Esophagus squamous epithelium (tissue), 5 donors: ENCODE measurements at regions not wholly inside any gene's neighbourhood (a gene's known extent, or its start where the extent isn't known, plus 50 kb on each side); places are given as distances from the start of the nearest gene placed in this dataset.

Experiments used
- DNase-seq: peaks from one replicate; lab custom pipeline; 2025; lab: John Stamatoyannopoulos, UW
- H3K27ac ChIP-seq, 4 donors: fragments of 200-600 bp; sonication (generic); one replicate each; pipeline ENCODE4 v1.5.1; 2016 to 2019; ENCODE audit warnings: mild to moderate bottlenecking in 1 of 4
- H3K27me3 ChIP-seq, 4 donors: fragments of 200-600 bp; sonication (generic); 1 replicate in 3 of 4; 2 replicates in 1 of 4; pipeline versions ENCODE4 v1.5.1 to v1.6.0; 2017 to 2021; ENCODE audit warnings: antibody characterized with exemption in 1 of 4
- H3K36me3 ChIP-seq, 3 donors: fragments of 200-600 bp; sonication (generic); one replicate each; pipeline ENCODE4 v1.5.1; 2016 to 2019
- H3K4me1 ChIP-seq, 3 donors: fragments of 200-600 bp; sonication (generic); one replicate each; pipeline ENCODE4 v1.5.1; 2017 to 2019
- H3K4me3 ChIP-seq, 4 donors: fragments of 200-600 bp; sonication (generic); 1 replicate in 3 of 4; 2 replicates in 1 of 4; pipeline ENCODE4 v1.5.1; 2016 to 2019; ENCODE audit warnings: mild to moderate bottlenecking in 2 of 4, moderate library complexity in 1 of 4
- H3K9me3 ChIP-seq, 3 donors: fragments of 200-600 bp; sonication (generic); one replicate each; pipeline ENCODE4 v1.5.1; 2016 to 2019
- CTCF ChIP-seq, 6 experiments: fragments of 450-650 bp in 4 of 6; fragments of 200-600 bp in 2 of 6; sonication (generic) in 2 of 6; IDR thresholded peaks; one replicate each; pipeline ENCODE4 v1.5.1; 2016 to 2019; ENCODE audit warnings: antibody characterized with exemption in 6 of 6, mild to moderate bottlenecking in 4 of 6, moderate library complexity in 4 of 6
- POLR2A ChIP-seq, 4 donors: fragments of 450-650 bp; IDR thresholded peaks; one replicate each; pipeline ENCODE4 v1.6.1; 2017; ENCODE audit warnings: antibody characterized with exemption in 4 of 4, mild to moderate bottlenecking in 4 of 4, moderate library complexity in 3 of 4
- WGBS, 2 donors: methylation state at CpG; one replicate each; pipeline ENCODE4 v1.1.5; 2018; 5-methylcytosine and 5-hydroxymethylcytosine counted together
- intact Hi-C: fragments of 100-400 bp; cut with DNase I; formaldehyde crosslinking; loops from one replicate; pipeline ENCODE4 v1.15.0; 2022
- donor health status: DM: yes; HTN: yes; CAD: no.

DNA sequence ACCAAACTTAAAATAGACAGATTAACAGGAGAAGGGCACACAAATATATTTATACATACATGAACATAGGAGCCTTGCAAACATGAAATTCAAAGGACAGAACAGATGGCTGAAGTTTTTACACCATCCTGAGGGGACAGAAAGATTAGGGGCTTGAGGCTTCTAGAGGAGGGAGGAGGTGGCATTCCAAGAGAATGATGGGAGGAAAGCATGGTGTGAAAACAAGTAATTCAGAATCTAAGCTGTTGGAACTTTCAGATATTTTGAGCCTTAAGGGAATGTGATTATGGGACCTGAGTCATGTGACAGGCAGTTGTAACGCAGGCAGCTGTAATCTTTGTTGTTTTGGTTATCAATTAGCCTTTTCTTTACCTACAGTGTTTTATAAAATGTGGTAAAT is 225.2 kb upstream of the SPOPL start:
- H3K27ac ChIP-seq = no peak overlapping the region
- H3K9me3 ChIP-seq = no peaks in the 10 kb centered on the region
- H3K36me3 ChIP-seq = no peaks in the 10 kb centered on the region
- no peaks in the 10 kb centered on the region for H3K27me3 ChIP-seq
- 39 to 46% methylated on average over 1 of the region's 1 CpG for WGBS, 2 donors
- no peak for DNase-seq
- TF ChIP-seq POLR2A (IDR thresholded peaks at IDR 0.05) (no peak), CTCF (IDR thresholded peaks at IDR 0.05) (no peak)
- peaks cover 0 to 5% (median 0%) of the 10 kb centered on the region in 3 donors for H3K4me1 ChIP-seq
- no peak overlapping the region for H3K4me3 ChIP-seq
- intact Hi-C loops = no loop called here

DNA sequence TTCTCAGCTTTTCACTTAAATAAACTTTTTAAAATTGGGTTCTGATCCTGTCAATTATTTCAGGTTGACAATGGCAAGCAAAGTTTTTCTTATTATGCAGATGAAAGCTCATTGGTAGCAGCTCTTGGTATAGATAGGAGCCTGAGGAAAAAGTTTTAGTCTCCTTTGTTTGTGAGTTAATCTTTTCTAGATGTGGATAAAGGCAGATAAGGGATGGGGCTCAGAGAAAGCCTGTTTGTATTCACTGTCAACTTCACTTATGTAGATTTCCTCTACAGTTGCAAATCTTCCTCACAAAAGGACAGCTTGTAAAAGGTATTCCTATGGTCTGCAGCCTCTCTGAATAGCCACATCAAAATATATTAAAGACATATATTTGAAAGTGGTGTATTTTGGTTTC is 224.5 kb upstream of the SPOPL start:
- Histone ChIP-seq H3K27ac (no peak overlapping the region), H3K4me3 (no peak overlapping the region), H3K9me3 (no peaks in the 10 kb centered on the region), H3K27me3 (no peaks in the 10 kb centered on the region), H3K36me3 (no peaks in the 10 kb centered on the region), H3K4me1 (peaks cover 0 to 5% (median 0%) of the 10 kb centered on the region in 3 donors)
- intact Hi-C loops = no loop called here
- no peak for DNase-seq
- TF ChIP-seq CTCF (IDR thresholded peaks at IDR 0.05) (no peak), POLR2A (IDR thresholded peaks at IDR 0.05) (no peak)

DNA sequence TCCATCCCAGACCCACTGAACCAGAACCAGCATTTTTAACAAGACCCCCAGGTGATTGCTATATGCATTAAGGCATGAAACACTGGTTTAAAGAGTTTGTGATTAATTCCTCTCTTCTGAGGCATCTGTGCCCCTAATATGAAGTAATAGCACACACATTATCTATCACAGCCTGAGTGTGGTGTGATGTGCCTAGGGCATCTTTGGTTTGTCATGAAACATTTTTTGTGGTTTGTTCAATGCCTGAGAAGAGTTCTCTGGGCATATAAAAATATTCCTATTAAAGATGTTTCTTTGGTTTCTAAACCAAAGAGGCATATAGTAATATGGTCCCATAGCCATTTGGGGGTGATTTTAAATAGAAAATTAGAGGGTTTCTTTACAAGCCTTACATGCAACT is 221.7 kb upstream of the SPOPL start:
- no peaks in the 10 kb centered on the region for H3K36me3 ChIP-seq

GRCh38 chr2:138280999-138281695 is 220.4 kb upstream of the SPOPL start:
- Histone ChIP-seq H3K4me1 (no peaks in the 10 kb centered on the region), H3K36me3 (no peaks in the 10 kb centered on the region), H3K4me3 (no peak overlapping the region), H3K27ac (no peak overlapping the region), H3K27me3 (no peaks in the 10 kb centered on the region), H3K9me3 (no peaks in the 10 kb centered on the region)
- TF ChIP-seq POLR2A (IDR thresholded peaks at IDR 0.05) (no peak), CTCF (IDR thresholded peaks at IDR 0.05) (no peak)
- no peak for DNase-seq
- WGBS, 2 donors = 94 to 100% methylated on average over 1 of the region's 1 CpG
- intact Hi-C loops = no loop called here

More for the DNA sequence above, 221.7 kb upstream of the SPOPL start:
- TF ChIP-seq POLR2A (IDR thresholded peaks at IDR 0.05) = no peak
- TF ChIP-seq CTCF (IDR thresholded peaks at IDR 0.05) = no peak
- H3K27me3 ChIP-seq = no peaks in the 10 kb centered on the region
- no peak for DNase-seq
- H3K4me3 ChIP-seq = no peak overlapping the region
- intact Hi-C loops = no loop called here
- H3K27ac ChIP-seq = no peak overlapping the region
- H3K9me3 ChIP-seq = no peaks in the 10 kb centered on the region
- H3K4me1 ChIP-seq = peaks cover 0 to 5% (median 0%) of the 10 kb centered on the region in 3 donors

GRCh38 chr2:138282014-138282672 is 219.4 kb upstream of the SPOPL start:
- WGBS, 2 donors = 83 to 90% methylated on average over 4 to 5 of the region's 5 CpGs
- H3K36me3 ChIP-seq = no peaks in the 10 kb centered on the region
- no peaks in the 10 kb centered on the region for H3K4me1 ChIP-seq
- no peak overlapping the region for H3K4me3 ChIP-seq
- H3K27ac ChIP-seq = no peak overlapping the region
- H3K27me3 ChIP-seq = no peaks in the 10 kb centered on the region
- no peak for DNase-seq
- intact Hi-C loops = no loop called here
- TF ChIP-seq CTCF (IDR thresholded peaks at IDR 0.05) = no peak
- no peak for TF ChIP-seq POLR2A (IDR thresholded peaks at IDR 0.05)
- no peaks in the 10 kb centered on the region for H3K9me3 ChIP-seq
